WI38 (cell line): ENCODE measurements at regions not wholly inside any gene's neighbourhood (a gene's known extent, or its start where the extent isn't known, plus 50 kb on each side); places are given as distances from the start of the nearest gene placed in this dataset.

ENCODE experiments used
- H3K4me3 ChIP-seq: 2 replicates; pipeline ENCODE4 v1.5.1; 2011; ENCODE audit warnings: low read depth, mild to moderate bottlenecking, control low read depth, low read length
- CTCF ChIP-seq: IDR thresholded peaks from 2 replicates; pipeline ENCODE4 v1.5.1; 2012; ENCODE audit warnings: low read depth, mild to moderate bottlenecking, control low read depth, low read length

GRCh38 chr16:63690267-63690666, 1431.6 kb downstream of the CDH11 start:
- no peak overlapping the region for H3K4me3 ChIP-seq

GRCh38 chr16:63689068-63689467, 1432.8 kb downstream of the CDH11 start:
- no peak overlapping the region for H3K4me3 ChIP-seq
- no peak for TF ChIP-seq CTCF

More at GRCh38 chr16:63690267-63690666, 1431.6 kb downstream of the CDH11 start:
- TF ChIP-seq CTCF = no peak

DNA sequence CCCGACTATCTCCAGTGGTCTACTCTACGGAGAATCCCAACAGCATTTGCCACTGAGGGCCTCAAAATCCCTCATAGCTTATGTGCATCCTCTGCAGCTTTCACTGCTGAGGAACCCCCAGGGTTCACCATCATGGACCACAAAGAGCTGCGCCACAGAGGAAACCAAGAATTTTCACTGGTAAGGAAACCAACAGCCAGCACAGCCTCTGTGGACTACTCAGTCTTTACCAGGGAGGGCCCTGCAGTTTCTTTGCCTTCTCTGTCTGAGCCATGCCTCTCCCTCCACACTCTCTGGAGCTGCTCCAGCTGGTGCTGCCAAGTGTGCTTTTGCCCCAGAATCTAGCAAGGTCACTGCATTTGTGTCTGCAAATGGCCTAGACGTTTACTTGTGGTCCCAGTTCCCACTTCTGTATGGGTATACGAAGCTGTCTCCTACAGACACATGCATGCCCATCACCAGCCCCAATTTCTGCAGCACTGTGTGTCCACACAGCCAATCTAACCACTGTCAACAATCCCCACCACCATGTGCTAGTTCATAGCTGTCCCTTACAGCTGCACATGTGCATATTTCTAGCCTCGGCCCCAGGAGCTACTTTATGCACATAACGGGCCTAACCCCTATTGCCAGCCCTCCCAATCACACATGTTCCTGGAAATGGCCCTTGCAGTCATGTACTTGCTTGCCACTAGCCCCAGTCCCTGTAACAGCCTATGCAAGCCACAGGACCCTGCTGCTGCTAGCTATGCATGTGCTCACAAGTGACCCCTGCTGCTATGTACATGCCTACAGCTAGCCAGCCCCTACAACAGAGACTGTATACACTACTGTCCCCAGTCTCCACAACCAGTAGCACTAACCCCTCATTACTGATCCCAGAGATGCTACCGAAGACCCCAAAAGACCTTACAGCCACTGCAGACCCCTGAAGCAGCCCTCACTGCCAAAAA, 1437.4 kb downstream of the CDH11 start:
- no peak for TF ChIP-seq CTCF
- no peak overlapping the region for H3K4me3 ChIP-seq

- no peak overlapping the region for H3K4me3 ChIP-seq
- no peak for TF ChIP-seq CTCF
Measured at GRCh38 chr16:63682844-63683243, 1439.0 kb downstream of the CDH11 start.

GRCh38 chr16:63672493-63672892, 1449.4 kb downstream of the CDH11 start:
- H3K4me3 ChIP-seq = no peak overlapping the region
- no peak for TF ChIP-seq CTCF

DNA sequence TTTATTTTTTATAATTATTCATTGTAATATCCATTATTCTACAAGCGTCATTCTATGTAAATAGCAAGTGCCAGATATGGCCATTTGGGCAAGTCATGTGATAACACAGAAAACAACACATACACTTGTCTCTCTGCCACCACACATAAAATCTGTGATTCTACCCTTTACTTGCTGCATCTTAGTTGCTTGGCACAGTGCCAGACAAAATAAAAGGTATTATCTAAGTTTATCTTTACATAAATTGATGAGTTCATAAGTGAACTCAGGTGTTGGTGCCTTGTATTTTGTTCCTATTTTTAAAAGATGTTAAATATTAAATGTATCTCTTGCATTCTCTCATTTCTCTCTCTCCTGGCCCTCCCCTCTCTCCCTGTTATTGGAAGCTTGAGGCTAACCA, 1458.7 kb downstream of the CDH11 start:
- TF ChIP-seq CTCF = no peak
- H3K4me3 ChIP-seq = no peak overlapping the region

DNA sequence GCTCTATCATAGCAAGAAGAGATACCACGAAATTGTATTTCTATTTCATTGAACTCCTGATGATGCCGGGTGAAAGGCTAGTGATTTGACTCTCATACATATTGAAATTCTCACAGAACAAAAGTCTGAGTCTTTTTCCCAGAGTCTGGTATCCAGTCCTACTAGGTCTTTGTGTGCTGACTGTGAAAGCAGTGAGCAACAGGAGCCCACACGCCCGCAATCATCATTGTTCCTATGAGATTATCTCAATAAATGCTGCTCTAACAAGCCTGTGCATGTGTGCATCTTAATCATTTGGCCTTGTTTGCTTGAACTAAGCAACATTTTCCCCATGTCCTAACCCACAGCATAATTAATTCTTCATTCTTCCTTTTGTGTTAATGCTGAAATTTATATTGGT, 1466.0 kb downstream of the CDH11 start:
- no peak overlapping the region for H3K4me3 ChIP-seq
- TF ChIP-seq CTCF = no peak
